HepG2 (cell line): ENCODE measurements at regions not wholly inside any gene's neighbourhood (a gene's known extent, or its start where the extent isn't known, plus 50 kb on each side); places are given as distances from the start of the nearest gene placed in this dataset.

Source experiments
- ATAC-seq: fragments of 200-7000 bp; cut with Tn5 transposase; 3 replicates; pipeline ENCODE4 v1.9.1; 2020; ENCODE audit warnings: mild to moderate bottlenecking, moderate library complexity
- BruUV-seq: library from RNA; stranded (reverse); fragments of 400-500 nt; replicated peaks from 2 replicates; lab custom pipeline; 2021; lab: Mats Ljungman, UMichigan
- CTCF ChIA-PET: fragments of 300-600 bp; formaldehyde crosslinking; extraction: SDS; loops from one replicate; lab custom pipeline; 2021; ENCODE audit warnings: low total read pairs, inconsistent platforms, low intra/inter-chr PET ratio; lab: Yijun Ruan, JAX
- POLR2A ChIA-PET: fragments of 350-600 bp; sonication (Branson Sonifier 250); formaldehyde crosslinking; loops from one replicate; lab custom pipeline; 2020; ENCODE audit warnings: antibody characterized with exemption, inconsistent platforms; lab: Yijun Ruan, JAX
- DNase-seq: peaks from one replicate; pipeline ENCODE4 v3.0.0-alpha.2; 2015; ENCODE audit warnings: low spot score
- FAIRE-seq: peaks from 3 replicates; lab custom pipeline; 2011; peaks lifted over from hg19 to GRCh38; lab: Jason Lieb, UNC
- H2AFZ ChIP-seq: one replicate; pipeline ENCODE4 v1.6.1; 2011; ENCODE audit warnings: low read length, inconsistent platforms
- H3K27ac ChIP-seq: fragments of 300-600 bp; 3 replicates; pipeline ENCODE4 v1.8.0; 2011; ENCODE audit warnings: mixed run types, mild to moderate bottlenecking, mixed read lengths, low read length, inconsistent platforms; ENCODE audit not compliant: insufficient read depth; ENCODE audit errors: extremely low read length
- H3K27me3 ChIP-seq, 2 experiments: fragments of 200-600 bp in 1 of 2; 2 replicates in 1 of 2; 3 replicates in 1 of 2; pipeline versions ENCODE4 v1.6.0 to v1.8.0; 2011; ENCODE audit warnings: low read length in 2 of 2, mild to moderate bottlenecking in 2 of 2, moderate library complexity in 2 of 2, inconsistent platforms in 1 of 2; ENCODE audit not compliant: insufficient read depth in 2 of 2, control insufficient read depth in 1 of 2
- H3K36me3 ChIP-seq, 2 experiments: fragments of 200-600 bp in 1 of 2; replicated peaks in 1 of 2; 2 replicates in 1 of 2; 3 replicates in 1 of 2; pipeline versions ENCODE4 v1.5.1 to v1.8.0; 2011; ENCODE audit warnings: low read length in 2 of 2, inconsistent platforms in 1 of 2; ENCODE audit not compliant: insufficient read depth in 2 of 2, control insufficient read depth in 1 of 2
- H3K4me1 ChIP-seq: 2 replicates; pipeline ENCODE4 v1.5.1; 2012; ENCODE audit warnings: low read length, inconsistent platforms; ENCODE audit not compliant: insufficient read depth
- H3K4me2 ChIP-seq: 2 replicates; pipeline ENCODE4 v1.6.0; 2011; ENCODE audit warnings: low read depth, low read length, inconsistent platforms
- H3K4me3 ChIP-seq, 3 experiments: fragments of 200-600 bp in 1 of 3; sonication (generic), shearing (Covaris generic) in 1 of 3; replicated peaks in 1 of 3; 2 replicates each; pipeline ENCODE4 v1.5.1; 2011 to 2016; ENCODE audit warnings: low read length in 3 of 3, inconsistent platforms in 2 of 3, low read depth in 2 of 3, mild to moderate bottlenecking in 2 of 3, control low read depth in 1 of 3, mixed read lengths in 1 of 3; ENCODE audit not compliant: insufficient read depth in 1 of 3
- H3K79me2 ChIP-seq: one replicate; pipeline ENCODE4 v1.6.1; 2011; ENCODE audit warnings: low read length, inconsistent platforms; ENCODE audit not compliant: insufficient read depth
- H3K9ac ChIP-seq: 2 replicates; pipeline ENCODE4 v1.6.0; 2011; ENCODE audit warnings: mild to moderate bottlenecking, low read depth, low read length, inconsistent platforms; ENCODE audit not compliant: insufficient read depth
- H3K9me3 ChIP-seq: 2 replicates; pipeline ENCODE4 v1.5.1; 2012; ENCODE audit warnings: mild to moderate bottlenecking, low read length
- H4K20me1 ChIP-seq: 2 replicates; pipeline ENCODE4 v1.6.0; 2011; ENCODE audit warnings: inconsistent platforms, mild to moderate bottlenecking, low read length, moderate library complexity; ENCODE audit not compliant: insufficient read depth
- CENPBD1 ChIP-seq: sonication (generic); formaldehyde crosslinking; IDR thresholded peaks from 2 replicates; pipeline ENCODE4 v1.8.0; 2022; ENCODE audit warnings: missing genetic modification reagents, low read depth, mild to moderate bottlenecking, borderline replicate concordance
- PTBP1 ChIP-seq: fragments of 200-400 bp; formaldehyde crosslinking; IDR thresholded peaks from 2 replicates; pipeline ENCODE4 v1.6.1; 2018; ENCODE audit warnings: low read length, low read depth; ENCODE audit not compliant: poor library complexity, severe bottlenecking
- TSC22D2 ChIP-seq: sonication (generic); formaldehyde crosslinking; IDR thresholded peaks from 2 replicates; pipeline ENCODE4 v1.5.1; 2020; ENCODE audit warnings: missing genetic modification reagents, mild to moderate bottlenecking, borderline replicate concordance
- ZFP1 ChIP-seq: IDR thresholded peaks from 2 replicates; pipeline ENCODE4 v1.6.1; 2016
- ZNF264 ChIP-seq: sonication (generic); formaldehyde crosslinking; IDR thresholded peaks from 2 replicates; pipeline ENCODE4 v1.4.0; 2020; ENCODE audit warnings: missing genetic modification reagents
- ZNF543 ChIP-seq: sonication (generic); formaldehyde crosslinking; IDR thresholded peaks from 2 replicates; pipeline ENCODE4 v1.4.0; 2020; ENCODE audit warnings: mild to moderate bottlenecking, missing genetic modification reagents
- ZNF556 ChIP-seq: sonication (generic); formaldehyde crosslinking; IDR thresholded peaks from 2 replicates; pipeline ENCODE4 v1.4.0; 2020; ENCODE audit warnings: mild to moderate bottlenecking, missing genetic modification reagents, borderline replicate concordance
- ZNF691 ChIP-seq: sonication (generic); formaldehyde crosslinking; IDR thresholded peaks from 2 replicates; pipeline ENCODE4 v1.4.0; 2020; ENCODE audit warnings: missing genetic modification reagents, low read depth, mild to moderate bottlenecking, borderline replicate concordance
- WGBS: methylation state at CpG from one replicate; pipeline ENCODE4 v1.1.6; 2017; ENCODE audit warnings: low lambda C conversion rate; 5-methylcytosine and 5-hydroxymethylcytosine counted together
- in situ Hi-C: cut with HindIII; loops from 2 replicates; pipeline ENCODE4 v1.10.0; 2017; ENCODE audit warnings: low pct_unique_long_range_greater_than_20kb; ENCODE audit not compliant: extremely low pct_ligation_motif_present
- intact Hi-C: fragments of 100-400 bp; cut with micrococcal nuclease; formaldehyde crosslinking; loops from one replicate; pipeline ENCODE4 v1.10.0; 2022; ENCODE audit not compliant: unreplicated experiment
- TF ChIP-seq, protein P1 (sequence below): sonication (generic); formaldehyde crosslinking; IDR thresholded peaks from 2 replicates; pipeline ENCODE4 v1.5.1; 2020; ENCODE audit warnings: missing genetic modification reagents, mild to moderate bottlenecking, borderline replicate concordance
- TF ChIP-seq, protein P2 (sequence below): sonication (generic); formaldehyde crosslinking; IDR thresholded peaks from 2 replicates; pipeline ENCODE4 v1.4.0; 2020; ENCODE audit warnings: low read depth, mild to moderate bottlenecking, missing genetic modification reagents
- TF ChIP-seq, protein P3 (sequence below): IDR thresholded peaks from 2 replicates; pipeline ENCODE4 v1.6.1; 2012; ENCODE audit warnings: low read depth, low read length, improper control_type of control experiment
- TF ChIP-seq, protein P4 (sequence below): sonication (generic); formaldehyde crosslinking; IDR thresholded peaks from 2 replicates; pipeline ENCODE4 v1.8.0; 2022; ENCODE audit warnings: missing genetic modification reagents, mild to moderate bottlenecking, borderline replicate concordance

DNA sequence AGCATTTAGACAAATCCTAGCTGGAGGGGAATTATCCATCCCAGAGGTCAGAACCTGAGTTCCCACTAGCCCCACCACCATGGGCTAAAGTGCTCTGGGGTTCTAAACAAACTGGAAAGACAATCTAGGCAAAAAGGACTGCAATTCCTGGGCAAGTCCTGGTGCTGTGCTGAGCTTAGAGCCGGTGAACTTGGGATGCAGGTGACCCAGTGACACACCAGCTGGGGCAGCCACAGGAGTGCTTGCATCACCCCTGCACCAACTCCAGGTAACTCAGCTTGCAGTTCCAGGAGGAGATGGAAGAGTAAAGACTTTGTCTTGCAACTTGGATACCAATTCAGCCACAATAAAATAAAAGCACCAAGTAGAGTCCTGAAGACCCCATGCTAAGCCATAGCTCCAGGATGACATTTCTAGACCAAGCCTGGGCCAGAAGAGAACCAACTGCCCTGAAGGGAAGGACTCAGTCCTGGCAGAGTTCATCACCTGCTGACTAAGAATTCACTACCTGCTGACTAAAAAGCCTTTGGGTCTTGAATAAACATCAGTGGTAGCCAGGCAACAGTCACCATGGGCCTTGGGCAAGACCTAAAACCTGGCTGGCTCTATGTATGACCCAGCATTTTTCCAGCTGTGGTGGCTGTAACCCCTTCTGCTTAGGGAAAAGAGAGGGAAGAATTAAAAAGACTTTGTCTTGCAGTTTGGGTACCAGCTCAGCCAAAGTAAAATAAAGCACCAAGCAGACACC lies 223.4 kb upstream of the DIO2 start (continued):
- TF ChIP-seq, protein P1, sequence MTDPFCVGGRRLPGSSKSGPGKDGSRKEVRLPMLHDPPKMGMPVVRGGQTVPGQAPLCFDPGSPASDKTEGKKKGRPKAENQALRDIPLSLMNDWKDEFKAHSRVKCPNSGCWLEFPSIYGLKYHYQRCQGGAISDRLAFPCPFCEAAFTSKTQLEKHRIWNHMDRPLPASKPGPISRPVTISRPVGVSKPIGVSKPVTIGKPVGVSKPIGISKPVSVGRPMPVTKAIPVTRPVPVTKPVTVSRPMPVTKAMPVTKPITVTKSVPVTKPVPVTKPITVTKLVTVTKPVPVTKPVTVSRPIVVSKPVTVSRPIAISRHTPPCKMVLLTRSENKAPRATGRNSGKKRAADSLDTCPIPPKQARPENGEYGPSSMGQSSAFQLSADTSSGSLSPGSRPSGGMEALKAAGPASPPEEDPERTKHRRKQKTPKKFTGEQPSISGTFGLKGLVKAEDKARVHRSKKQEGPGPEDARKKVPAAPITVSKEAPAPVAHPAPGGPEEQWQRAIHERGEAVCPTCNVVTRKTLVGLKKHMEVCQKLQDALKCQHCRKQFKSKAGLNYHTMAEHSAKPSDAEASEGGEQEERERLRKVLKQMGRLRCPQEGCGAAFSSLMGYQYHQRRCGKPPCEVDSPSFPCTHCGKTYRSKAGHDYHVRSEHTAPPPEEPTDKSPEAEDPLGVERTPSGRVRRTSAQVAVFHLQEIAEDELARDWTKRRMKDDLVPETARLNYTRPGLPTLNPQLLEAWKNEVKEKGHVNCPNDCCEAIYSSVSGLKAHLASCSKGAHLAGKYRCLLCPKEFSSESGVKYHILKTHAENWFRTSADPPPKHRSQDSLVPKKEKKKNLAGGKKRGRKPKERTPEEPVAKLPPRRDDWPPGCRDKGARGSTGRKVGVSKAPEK (CRISPR knock-in tag) = no peak
- TF ChIP-seq ZNF556 (CRISPR knock-in tag) = no peak

DNA sequence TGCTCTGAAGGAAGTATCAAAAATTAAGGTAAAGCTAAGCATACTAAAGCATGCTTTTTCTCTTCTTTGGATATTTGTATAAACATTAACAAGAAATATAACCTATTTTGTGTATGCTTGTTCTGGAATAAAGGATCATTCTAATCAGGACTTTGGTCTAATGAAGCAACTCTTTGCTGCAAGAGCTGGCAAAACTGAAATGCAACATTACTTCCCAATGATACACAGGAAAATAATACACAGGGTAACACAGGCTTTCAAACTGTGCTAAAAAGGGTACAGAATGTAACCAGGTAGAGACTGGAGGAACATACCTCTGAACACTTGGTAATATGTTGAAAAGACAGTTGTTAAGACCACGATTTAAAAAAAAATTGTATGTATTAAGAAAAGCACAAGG lies 222.5 kb upstream of the DIO2 start:
- Histone ChIP-seq H3K79me2 (no peaks in the 10 kb centered on the region), H3K36me3 (no peaks in the 10 kb centered on the region), H3K27ac (no peak overlapping the region), H3K9ac (no peak overlapping the region), H3K4me1 (no peaks in the 10 kb centered on the region), H2AFZ (no peak overlapping the region), H3K9me3 (no peaks in the 10 kb centered on the region; the same call in 1 of the 2 replicates), H3K27me3 (no peaks in the 10 kb centered on the region; a peak in 2 of 5 replicates), H3K4me2 (no peak overlapping the region), H3K4me3 (no peak overlapping the region), H4K20me1 (no peaks in the 10 kb centered on the region)
- intact Hi-C loops (no loop called here), in situ Hi-C loops (no loop called here)
- CTCF ChIA-PET = no interaction called here
- 0% methylated on average over 1 of the region's 1 CpG for WGBS
- POLR2A ChIA-PET = no interaction called here
- FAIRE-seq (no peak), ATAC-seq (no peak), DNase-seq (no peak)
- BruUV-seq = no TSS peak
- TF ChIP-seq TSC22D2 (CRISPR knock-in tag) (no peak), ZNF543 (CRISPR knock-in tag) (no peak), PTBP1 (no peak), CENPBD1 (CRISPR knock-in tag) (no peak), ZFP1 (CRISPR knock-in tag) (no peak), ZNF264 (CRISPR knock-in tag) (no peak), ZNF691 (CRISPR knock-in tag) (no peak)
- TF ChIP-seq, protein P2, sequence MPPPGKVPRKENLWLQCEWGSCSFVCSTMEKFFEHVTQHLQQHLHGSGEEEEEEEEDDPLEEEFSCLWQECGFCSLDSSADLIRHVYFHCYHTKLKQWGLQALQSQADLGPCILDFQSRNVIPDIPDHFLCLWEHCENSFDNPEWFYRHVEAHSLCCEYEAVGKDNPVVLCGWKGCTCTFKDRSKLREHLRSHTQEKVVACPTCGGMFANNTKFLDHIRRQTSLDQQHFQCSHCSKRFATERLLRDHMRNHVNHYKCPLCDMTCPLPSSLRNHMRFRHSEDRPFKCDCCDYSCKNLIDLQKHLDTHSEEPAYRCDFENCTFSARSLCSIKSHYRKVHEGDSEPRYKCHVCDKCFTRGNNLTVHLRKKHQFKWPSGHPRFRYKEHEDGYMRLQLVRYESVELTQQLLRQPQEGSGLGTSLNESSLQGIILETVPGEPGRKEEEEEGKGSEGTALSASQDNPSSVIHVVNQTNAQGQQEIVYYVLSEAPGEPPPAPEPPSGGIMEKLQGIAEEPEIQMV = no peak
- TF ChIP-seq, protein P3, sequence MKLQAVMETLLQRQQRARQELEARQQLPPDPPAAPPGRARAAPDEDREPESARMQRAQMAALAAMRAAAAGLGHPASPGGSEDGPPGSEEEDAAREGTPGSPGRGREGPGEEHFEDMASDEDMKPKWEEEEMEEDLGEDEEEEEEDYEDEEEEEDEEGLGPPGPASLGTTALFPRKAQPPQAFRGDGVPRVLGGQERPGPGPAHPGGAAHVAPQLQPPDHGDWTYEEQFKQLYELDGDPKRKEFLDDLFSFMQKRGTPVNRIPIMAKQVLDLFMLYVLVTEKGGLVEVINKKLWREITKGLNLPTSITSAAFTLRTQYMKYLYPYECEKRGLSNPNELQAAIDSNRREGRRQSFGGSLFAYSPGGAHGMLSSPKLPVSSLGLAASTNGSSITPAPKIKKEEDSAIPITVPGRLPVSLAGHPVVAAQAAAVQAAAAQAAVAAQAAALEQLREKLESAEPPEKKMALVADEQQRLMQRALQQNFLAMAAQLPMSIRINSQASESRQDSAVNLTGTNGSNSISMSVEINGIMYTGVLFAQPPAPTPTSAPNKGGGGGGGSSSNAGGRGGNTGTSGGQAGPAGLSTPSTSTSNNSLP = no peak
- TF ChIP-seq, protein P4, sequence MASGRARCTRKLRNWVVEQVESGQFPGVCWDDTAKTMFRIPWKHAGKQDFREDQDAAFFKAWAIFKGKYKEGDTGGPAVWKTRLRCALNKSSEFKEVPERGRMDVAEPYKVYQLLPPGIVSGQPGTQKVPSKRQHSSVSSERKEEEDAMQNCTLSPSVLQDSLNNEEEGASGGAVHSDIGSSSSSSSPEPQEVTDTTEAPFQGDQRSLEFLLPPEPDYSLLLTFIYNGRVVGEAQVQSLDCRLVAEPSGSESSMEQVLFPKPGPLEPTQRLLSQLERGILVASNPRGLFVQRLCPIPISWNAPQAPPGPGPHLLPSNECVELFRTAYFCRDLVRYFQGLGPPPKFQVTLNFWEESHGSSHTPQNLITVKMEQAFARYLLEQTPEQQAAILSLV (CRISPR knock-in tag) = no peak
